Activated CD8-positive, alpha-beta T cell treated with anti-CD3 and anti-CD28 coated beads for 36 hours (primary cell): ENCODE measurements at regions not wholly inside any gene's neighbourhood (a gene's known extent, or its start where the extent isn't known, plus 50 kb on each side); places are given as distances from the start of the nearest gene placed in this dataset.

Experiments used
- ATAC-seq: fragments of 200-7000 bp; cut with Tn5 transposase; one replicate; pipeline ENCODE4 v1.10.0; 2021; ENCODE audit warnings: mild to moderate bottlenecking, moderate library complexity
- CTCF ChIA-PET: fragments of 350-600 bp; sonication (Branson Sonifier 250); formaldehyde crosslinking; loops from one replicate; lab custom pipeline; 2021; ENCODE audit warnings: antibody characterized with exemption; lab: Charles Lee
- POLR2A ChIA-PET: fragments of 350-600 bp; sonication (Branson Sonifier 250); formaldehyde crosslinking; loops from one replicate; lab custom pipeline; 2021; ENCODE audit warnings: antibody characterized with exemption; lab: Charles Lee
- DNase-seq: peaks from one replicate; pipeline ENCODE4 v3.0.0-alpha.2; 2020
- H3K27ac Mint-ChIP-seq: one replicate; pipeline ENCODE4 v1.8.0; 2021; ENCODE audit warnings: mild to moderate bottlenecking, mixed read lengths
- H3K27me3 Mint-ChIP-seq: one replicate; pipeline ENCODE4 v1.8.0; 2021; ENCODE audit warnings: mixed read lengths
- H3K36me3 Mint-ChIP-seq: one replicate; pipeline ENCODE4 v1.8.0; 2021; ENCODE audit warnings: low read depth, mixed read lengths
- H3K4me1 Mint-ChIP-seq: one replicate; pipeline ENCODE4 v1.8.0; 2021; ENCODE audit warnings: low read depth, mixed read lengths
- H3K4me3 Mint-ChIP-seq: one replicate; pipeline ENCODE4 v1.8.0; 2021; ENCODE audit warnings: mild to moderate bottlenecking, moderate library complexity, mixed read lengths
- H3K9me3 Mint-ChIP-seq: one replicate; pipeline ENCODE4 v1.8.0; 2021; ENCODE audit warnings: mixed read lengths
- CTCF ChIP-seq: fragments of 200-600 bp; IDR thresholded peaks from one replicate; pipeline ENCODE4 v1.8.0; 2022; ENCODE audit warnings: antibody characterized with exemption, mild to moderate bottlenecking
- intact Hi-C: fragments of 100-400 bp; cut with micrococcal nuclease; formaldehyde crosslinking; loops from one replicate; pipeline ENCODE4 v1.10.0; 2022

DNA sequence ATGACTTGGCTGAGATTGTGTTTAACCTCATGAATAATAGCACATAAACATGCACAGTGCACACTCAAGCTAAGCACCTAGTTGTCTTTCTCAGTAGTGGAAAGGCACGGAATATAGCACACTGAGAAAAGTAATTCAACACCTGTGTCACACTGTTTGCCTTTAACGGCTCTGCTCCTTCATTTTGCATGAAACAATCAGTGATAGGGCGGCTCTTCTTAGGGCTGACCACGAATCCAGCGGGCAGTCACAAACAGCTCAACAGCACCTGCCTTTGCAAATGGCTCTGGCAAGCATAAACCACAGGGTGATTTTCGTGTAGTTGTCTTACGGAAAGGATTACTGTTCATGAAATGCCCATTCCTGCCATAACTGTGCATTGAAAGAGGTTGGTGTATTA lies 954.0 kb upstream of the TENM3 start:
- ChIA-PET POLR2A (no interaction called here), CTCF (no interaction called here)
- no peak for TF ChIP-seq CTCF
- no peak overlapping the region for H3K27ac Mint-ChIP-seq
- no peaks in the 10 kb centered on the region for H3K27me3 Mint-ChIP-seq
- ATAC-seq (no peak), DNase-seq (no peak)
- intact Hi-C loops: no loop called here
- no peaks in the 10 kb centered on the region for H3K4me1 Mint-ChIP-seq
- no peaks in the 10 kb centered on the region for H3K9me3 Mint-ChIP-seq
- H3K4me3 Mint-ChIP-seq: no peak overlapping the region
- no peaks in the 10 kb centered on the region for H3K36me3 Mint-ChIP-seq

- no peak overlapping the region for H3K4me3 Mint-ChIP-seq
- H3K27ac Mint-ChIP-seq: no peak overlapping the region
- intact Hi-C loops: no loop called here
- ChIA-PET CTCF (no interaction called here), POLR2A (interaction anchor here (0.6 kb wide), 1 partner anchor 30 kb away, joined by 4 read pairs; no protein-coding TSS in a partner anchor)
- H3K27me3 Mint-ChIP-seq: no peaks in the 10 kb centered on the region
- H3K4me1 Mint-ChIP-seq: no peaks in the 10 kb centered on the region
- no peak for TF ChIP-seq CTCF
- H3K36me3 Mint-ChIP-seq: no peaks in the 10 kb centered on the region
- ATAC-seq (no peak), DNase-seq (no peak)
- no peaks in the 10 kb centered on the region for H3K9me3 Mint-ChIP-seq
Measured at GRCh38 chr4:181291615-181292014, 951.6 kb upstream of the TENM3 start.

DNA sequence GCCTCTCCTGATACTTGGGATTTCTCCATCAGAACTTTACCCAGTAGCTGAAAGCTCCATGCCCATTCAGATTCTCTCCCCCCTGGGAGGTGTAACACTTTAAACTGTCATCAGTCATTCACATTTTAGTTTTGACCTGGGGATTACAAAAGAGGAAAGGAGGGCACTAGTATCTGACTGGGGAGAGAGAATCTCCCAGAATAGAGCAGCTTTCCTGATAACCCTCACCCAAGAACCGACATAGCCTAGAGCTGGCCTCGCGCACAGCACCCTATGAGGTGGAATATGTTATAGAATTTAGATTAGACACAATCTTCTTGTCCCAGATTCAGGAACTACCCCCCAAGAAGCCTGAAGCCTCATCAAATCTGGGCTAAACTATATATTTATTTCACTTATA lies 950.2 kb upstream of the TENM3 start:
- no peak for ATAC-seq
- H3K36me3 Mint-ChIP-seq: no peaks in the 10 kb centered on the region
- H3K27ac Mint-ChIP-seq: no peak overlapping the region
- ChIA-PET CTCF (no interaction called here), POLR2A (no interaction called here)
- H3K27me3 Mint-ChIP-seq: no peaks in the 10 kb centered on the region
- DNase-seq: no peak
- intact Hi-C loops: no loop called here
- no peaks in the 10 kb centered on the region for H3K4me1 Mint-ChIP-seq
- no peak for TF ChIP-seq CTCF
- H3K9me3 Mint-ChIP-seq: peaks cover 3% of the 10 kb centered on the region
- no peak overlapping the region for H3K4me3 Mint-ChIP-seq

- no peak overlapping the region for H3K27ac Mint-ChIP-seq
- TF ChIP-seq CTCF: no peak
- CTCF ChIA-PET: no interaction called here
- H3K36me3 Mint-ChIP-seq: no peaks in the 10 kb centered on the region
- H3K4me1 Mint-ChIP-seq: no peaks in the 10 kb centered on the region
- H3K4me3 Mint-ChIP-seq: no peak overlapping the region
- intact Hi-C loops: no loop called here
- ATAC-seq: no peak
- DNase-seq: no peak
- peaks cover 3% of the 10 kb centered on the region for H3K9me3 Mint-ChIP-seq
- POLR2A ChIA-PET: no interaction called here
- H3K27me3 Mint-ChIP-seq: no peaks in the 10 kb centered on the region
Measured at GRCh38 chr4:181293541-181293940, 949.7 kb upstream of the TENM3 start.

DNA sequence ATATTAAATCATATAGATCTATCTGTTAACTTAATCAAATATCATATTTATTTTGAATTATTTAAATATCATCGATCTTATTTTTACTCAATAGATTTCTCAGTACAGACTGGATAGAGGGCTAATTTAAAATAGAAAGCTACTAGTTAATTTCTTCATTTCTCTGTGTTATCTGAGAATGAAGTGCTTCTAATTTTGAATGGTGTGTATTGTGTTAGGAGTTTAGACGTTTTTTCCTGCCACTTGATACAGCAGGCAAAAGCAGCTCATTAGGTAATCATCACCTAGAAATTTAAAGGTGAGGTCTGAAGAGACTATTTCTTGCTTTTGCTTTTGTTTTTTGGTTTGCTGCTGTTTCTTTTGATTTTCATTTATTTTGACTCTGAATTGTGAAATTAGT lies 948.8 kb upstream of the TENM3 start:
- Mint-ChIP-seq H3K9me3 (peaks cover 3% of the 10 kb centered on the region), H3K4me3 (no peak overlapping the region), H3K4me1 (no peaks in the 10 kb centered on the region), H3K27ac (no peak overlapping the region), H3K27me3 (no peaks in the 10 kb centered on the region), H3K36me3 (no peaks in the 10 kb centered on the region)
- ChIA-PET CTCF (no interaction called here), POLR2A (no interaction called here)
- TF ChIP-seq CTCF: no peak
- no peak for ATAC-seq
- no peak for DNase-seq
- intact Hi-C loops: no loop called here
